OCI-LY1 (cell line): ENCODE measurements at regions not wholly inside any gene's neighbourhood (a gene's known extent, or its start where the extent isn't known, plus 50 kb on each side); places are given as distances from the start of the nearest gene placed in this dataset.

Experiments used
- CTCF ChIP-seq: fragments of 200-600 bp; sonication (generic), shearing (Covaris generic); IDR thresholded peaks from 2 replicates; pipeline ENCODE4 v1.5.1; 2017; ENCODE audit warnings: mild to moderate bottlenecking, antibody characterized with exemption, low read length, moderate library complexity, mixed read lengths
- EZH2 ChIP-seq: fragments of 200-600 bp; sonication (generic), shearing (Covaris generic); IDR thresholded peaks from 2 replicates; pipeline ENCODE4 v1.8.0; 2017; ENCODE audit warnings: borderline replicate concordance, mixed run types, mild to moderate bottlenecking, antibody characterized with exemption, low read length, moderate library complexity, mixed read lengths

GRCh38 chrY:8533468-8533867 is 803.8 kb upstream of the TSPY4 start:
- TF ChIP-seq CTCF (no peak), EZH2 (no peak)
